SK-N-SH treated with all-trans-retinoic acid at 6 μM for 48 hours (cell line): ENCODE measurements at regions not wholly inside any gene's neighbourhood (a gene's known extent, or its start where the extent isn't known, plus 50 kb on each side); places are given as distances from the start of the nearest gene placed in this dataset.

Source experiments
- ATAC-seq: fragments of 200-7000 bp; cut with Tn5 transposase; 3 replicates; pipeline ENCODE4 v1.9.1; 2020; ENCODE audit warnings: mild to moderate bottlenecking, moderate library complexity
- ARNTL ChIP-seq: fragments of 450-650 bp; formaldehyde crosslinking; IDR thresholded peaks from 2 replicates; pipeline ENCODE4 v1.5.0; 2020; ENCODE audit warnings: low read depth, mild to moderate bottlenecking, moderate library complexity, borderline replicate concordance
- CREB5 ChIP-seq: fragments of 250-450 bp; sonication (Bioruptor Pico); IDR thresholded peaks from 2 replicates; pipeline ENCODE4 v1.5.1; 2020; ENCODE audit warnings: low read depth, mild to moderate bottlenecking, moderate library complexity
- CSDC2 ChIP-seq: fragments of 250-450 bp; sonication (Bioruptor Pico); IDR thresholded peaks from 2 replicates; pipeline ENCODE4 v1.5.0; 2020; ENCODE audit warnings: mild to moderate bottlenecking, moderate library complexity
- CSRNP3 ChIP-seq: fragments of 250-450 bp; sonication (Bioruptor Pico); IDR thresholded peaks from 2 replicates; pipeline ENCODE4 v1.5.1; 2021; ENCODE audit warnings: mild to moderate bottlenecking, moderate library complexity
- ESRRG ChIP-seq: fragments of 250-450 bp; sonication (Bioruptor Pico); IDR thresholded peaks from 2 replicates; pipeline ENCODE4 v1.6.1; 2021; ENCODE audit warnings: mild to moderate bottlenecking
- GLIS3 ChIP-seq: fragments of 250-450 bp; sonication (Bioruptor Pico); IDR thresholded peaks from 2 replicates; pipeline ENCODE4 v1.5.0; 2020; ENCODE audit warnings: mild to moderate bottlenecking, moderate library complexity
- ISL1 ChIP-seq: fragments of 250-450 bp; sonication (Bioruptor Pico); IDR thresholded peaks from 2 replicates; pipeline ENCODE4 v2.1.2; 2022; ENCODE audit warnings: mild to moderate bottlenecking, moderate library complexity
- OSR1 ChIP-seq: fragments of 250-450 bp; sonication (Bioruptor Pico); IDR thresholded peaks from 2 replicates; pipeline ENCODE4 v1.8.0; 2022; ENCODE audit warnings: moderate library complexity, mild to moderate bottlenecking, inconsistent platforms
- PATZ1 ChIP-seq: fragments of 250-450 bp; sonication (Bioruptor Pico); IDR thresholded peaks from 2 replicates; pipeline ENCODE4 v1.8.0; 2020; ENCODE audit warnings: mild to moderate bottlenecking, moderate library complexity, borderline replicate concordance
- POU6F1 ChIP-seq: fragments of 250-450 bp; sonication (Bioruptor Pico); IDR thresholded peaks from 2 replicates; pipeline ENCODE4 v1.8.0; 2021; ENCODE audit warnings: low read depth, mild to moderate bottlenecking, moderate library complexity, borderline replicate concordance
- PPARA ChIP-seq: fragments of 250-450 bp; sonication (Bioruptor Pico); IDR thresholded peaks from 2 replicates; pipeline ENCODE4 v1.5.0; 2020; ENCODE audit warnings: mild to moderate bottlenecking, borderline replicate concordance
- RARB ChIP-seq: fragments of 250-450 bp; sonication (Bioruptor Pico); IDR thresholded peaks from 2 replicates; pipeline ENCODE4 v1.8.0; 2021; ENCODE audit warnings: mild to moderate bottlenecking, moderate library complexity
- SNAI2 ChIP-seq: fragments of 250-450 bp; sonication (Bioruptor Pico); IDR thresholded peaks from 2 replicates; pipeline ENCODE4 v1.5.0; 2020; ENCODE audit warnings: mild to moderate bottlenecking, moderate library complexity
- TCF4 ChIP-seq: fragments of 250-450 bp; sonication (Bioruptor Pico); IDR thresholded peaks from 2 replicates; pipeline ENCODE4 v1.8.0; 2021; ENCODE audit warnings: mild to moderate bottlenecking, moderate library complexity, borderline replicate concordance
- TOX ChIP-seq: fragments of 250-450 bp; sonication (Bioruptor Pico); IDR thresholded peaks from 2 replicates; pipeline ENCODE4 v1.8.0; 2021; ENCODE audit warnings: mild to moderate bottlenecking, moderate library complexity, borderline replicate concordance
- TSHZ2 ChIP-seq: fragments of 250-450 bp; sonication (Bioruptor Pico); IDR thresholded peaks from 2 replicates; pipeline ENCODE4 v1.5.0; 2020; ENCODE audit warnings: mild to moderate bottlenecking, moderate library complexity
- ZC3H10 ChIP-seq: fragments of 250-450 bp; sonication (Bioruptor Pico); IDR thresholded peaks from 2 replicates; pipeline ENCODE4 v1.5.1; 2021; ENCODE audit warnings: mild to moderate bottlenecking, moderate library complexity
- ZFP3 ChIP-seq: fragments of 250-450 bp; sonication (Bioruptor Pico); IDR thresholded peaks from 2 replicates; pipeline ENCODE4 v1.5.0; 2020; ENCODE audit warnings: mild to moderate bottlenecking, moderate library complexity
- ZFP30 ChIP-seq: fragments of 450-650 bp; formaldehyde crosslinking; IDR thresholded peaks from 2 replicates; pipeline ENCODE4 v1.5.0; 2022; ENCODE audit warnings: mild to moderate bottlenecking, moderate library complexity
- ZNF565 ChIP-seq: fragments of 450-650 bp; formaldehyde crosslinking; conservative IDR thresholded peaks from 2 replicates; pipeline ENCODE4 v1.5.0; 2020; ENCODE audit warnings: low read depth, mild to moderate bottlenecking, moderate library complexity
- ZNF70 ChIP-seq: fragments of 450-650 bp; formaldehyde crosslinking; IDR thresholded peaks from 2 replicates; pipeline ENCODE4 v1.5.0; 2020; ENCODE audit warnings: mild to moderate bottlenecking, moderate library complexity
- ZNF8 ChIP-seq: fragments of 450-650 bp; formaldehyde crosslinking; IDR thresholded peaks from 2 replicates; pipeline ENCODE4 v1.5.0; 2020; ENCODE audit warnings: mild to moderate bottlenecking, moderate library complexity

- TF ChIP-seq OSR1 = no peak
- no peak for TF ChIP-seq TOX (CRISPR knock-in tag)
- TF ChIP-seq CSDC2 (CRISPR knock-in tag) = no peak
- TF ChIP-seq ZNF70 (CRISPR knock-in tag) = no peak
- TF ChIP-seq POU6F1 = no peak
- TF ChIP-seq TCF4 (CRISPR knock-in tag) = no peak
- no peak for TF ChIP-seq GLIS3 (CRISPR knock-in tag)
- TF ChIP-seq ESRRG (CRISPR knock-in tag) = no peak
- no peak for TF ChIP-seq SNAI2 (CRISPR knock-in tag)
- TF ChIP-seq ZFP3 = no peak
- no peak for TF ChIP-seq ZNF8 (CRISPR knock-in tag)
- no peak for TF ChIP-seq RARB (CRISPR knock-in tag)
- no peak for TF ChIP-seq CSRNP3
- no peak for TF ChIP-seq PATZ1 (CRISPR knock-in tag)
- no peak for TF ChIP-seq CREB5
- no peak for TF ChIP-seq ZNF565
- no peak for TF ChIP-seq ZC3H10 (CRISPR knock-in tag)
- ATAC-seq = no peak
Observed at GRCh38 chr3:33919312-33920120, 121.1 kb downstream of the PDCD6IP start.

GRCh38 chr3:33920511-33920910 is 122.1 kb downstream of the PDCD6IP start:
- ATAC-seq = no peak
- TF ChIP-seq CREB5 (no peak), ZFP3 (no peak), ISL1 (no peak), ZC3H10 (CRISPR knock-in tag) (no peak), ZFP30 (CRISPR knock-in tag) (no peak), ZNF565 (no peak), TOX (CRISPR knock-in tag) (no peak), OSR1 (no peak), CSDC2 (CRISPR knock-in tag) (no peak), ARNTL (CRISPR knock-in tag) (no peak), PPARA (CRISPR knock-in tag) (no peak), ESRRG (CRISPR knock-in tag) (no peak), RARB (CRISPR knock-in tag) (no peak), PATZ1 (CRISPR knock-in tag) (no peak), CSRNP3 (no peak), ZNF8 (CRISPR knock-in tag) (no peak), SNAI2 (CRISPR knock-in tag) (no peak), TSHZ2 (CRISPR knock-in tag) (no peak), GLIS3 (CRISPR knock-in tag) (no peak)
